T-helper 1 cell treated with Interleukin-12 subunit alpha and Interleukin-12 subunit beta and Interleukin-4 antibody, amounts not matched to agents 30 μg/mL and 1 μg/mL, for 36 hours (primary cell): ENCODE measurements at regions not wholly inside any gene's neighbourhood (a gene's known extent, or its start where the extent isn't known, plus 50 kb on each side); places are given as distances from the start of the nearest gene placed in this dataset.

Experiments
- H3K27ac Mint-ChIP-seq: one replicate; pipeline ENCODE4 v1.8.0; 2021; ENCODE audit warnings: mild to moderate bottlenecking, mixed read lengths
- H3K27me3 Mint-ChIP-seq: one replicate; pipeline ENCODE4 v1.8.0; 2021; ENCODE audit warnings: low read depth, mixed read lengths
- H3K36me3 Mint-ChIP-seq: one replicate; pipeline ENCODE4 v1.8.0; 2021; ENCODE audit warnings: low read depth, mixed read lengths
- H3K4me1 Mint-ChIP-seq: one replicate; pipeline ENCODE4 v1.8.0; 2021; ENCODE audit warnings: low read depth, mixed read lengths
- H3K4me3 Mint-ChIP-seq: one replicate; pipeline ENCODE4 v1.8.0; 2021; ENCODE audit warnings: mild to moderate bottlenecking, moderate library complexity, mixed read lengths
- H3K9me3 Mint-ChIP-seq: one replicate; pipeline ENCODE4 v1.8.0; 2021; ENCODE audit warnings: mixed read lengths

GRCh38 chr10:78531088-78531487, 497.4 kb downstream of the RPS24 start:
- H3K4me1 Mint-ChIP-seq, result peaks cover 6% of the 10 kb centered on the region
- no peaks in the 10 kb centered on the region for H3K36me3 Mint-ChIP-seq
- H3K27me3 Mint-ChIP-seq, result no peaks in the 10 kb centered on the region
- H3K27ac Mint-ChIP-seq, result no peak overlapping the region
- H3K4me3 Mint-ChIP-seq, result no peak overlapping the region
- no peaks in the 10 kb centered on the region for H3K9me3 Mint-ChIP-seq

GRCh38 chr10:78532480-78533042, 498.9 kb downstream of the RPS24 start:
- peaks cover 6% of the 10 kb centered on the region for H3K4me1 Mint-ChIP-seq
- H3K36me3 Mint-ChIP-seq, result no peaks in the 10 kb centered on the region
- no peaks in the 10 kb centered on the region for H3K27me3 Mint-ChIP-seq
- no peaks in the 10 kb centered on the region for H3K9me3 Mint-ChIP-seq
- H3K27ac Mint-ChIP-seq, result peak overlapping the region; percentile 67
- no peak overlapping the region for H3K4me3 Mint-ChIP-seq

GRCh38 chr10:78533098-78533497, 499.4 kb downstream of the RPS24 start:
- H3K36me3 Mint-ChIP-seq, result no peaks in the 10 kb centered on the region
- no peak overlapping the region for H3K4me3 Mint-ChIP-seq
- peak overlapping the region; percentile 67 for H3K27ac Mint-ChIP-seq
- H3K27me3 Mint-ChIP-seq, result no peaks in the 10 kb centered on the region
- H3K4me1 Mint-ChIP-seq, result peaks cover 6% of the 10 kb centered on the region
- no peaks in the 10 kb centered on the region for H3K9me3 Mint-ChIP-seq

- H3K9me3 Mint-ChIP-seq, result no peaks in the 10 kb centered on the region
- no peaks in the 10 kb centered on the region for H3K36me3 Mint-ChIP-seq
- peaks cover 6% of the 10 kb centered on the region for H3K4me1 Mint-ChIP-seq
- H3K27ac Mint-ChIP-seq, result no peak overlapping the region
- H3K27me3 Mint-ChIP-seq, result no peaks in the 10 kb centered on the region
- no peak overlapping the region for H3K4me3 Mint-ChIP-seq
Measured at GRCh38 chr10:78533776-78534175, 500.1 kb downstream of the RPS24 start.

- no peak overlapping the region for H3K27ac Mint-ChIP-seq
- H3K4me3 Mint-ChIP-seq, result no peak overlapping the region
- H3K4me1 Mint-ChIP-seq, result peaks cover 10% of the 10 kb centered on the region
- no peaks in the 10 kb centered on the region for H3K36me3 Mint-ChIP-seq
- H3K9me3 Mint-ChIP-seq, result no peaks in the 10 kb centered on the region
- no peaks in the 10 kb centered on the region for H3K27me3 Mint-ChIP-seq
Measured at GRCh38 chr10:78535716-78536218, 502.1 kb downstream of the RPS24 start.

- Mint-ChIP-seq H3K4me3 (no peak overlapping the region), H3K9me3 (no peaks in the 10 kb centered on the region), H3K36me3 (no peaks in the 10 kb centered on the region), H3K4me1 (peaks cover 17% of the 10 kb centered on the region), H3K27ac (no peak overlapping the region), H3K27me3 (no peaks in the 10 kb centered on the region)
Measured at GRCh38 chr10:78537018-78537417, 503.4 kb downstream of the RPS24 start.

- Mint-ChIP-seq H3K4me1 (peaks cover 17% of the 10 kb centered on the region), H3K9me3 (no peaks in the 10 kb centered on the region), H3K4me3 (no peak overlapping the region), H3K27ac (no peak overlapping the region), H3K36me3 (no peaks in the 10 kb centered on the region), H3K27me3 (no peaks in the 10 kb centered on the region)
Measured at GRCh38 chr10:78539247-78539766, 505.6 kb downstream of the RPS24 start.

GRCh38 chr10:78540355-78541076, 506.9 kb downstream of the RPS24 start:
- H3K27me3 Mint-ChIP-seq, result no peaks in the 10 kb centered on the region
- H3K27ac Mint-ChIP-seq, result peak overlapping the region; percentile 28
- no peak overlapping the region for H3K4me3 Mint-ChIP-seq
- H3K4me1 Mint-ChIP-seq, result peaks cover 17% of the 10 kb centered on the region
- H3K9me3 Mint-ChIP-seq, result no peaks in the 10 kb centered on the region
- H3K36me3 Mint-ChIP-seq, result no peaks in the 10 kb centered on the region

- H3K27me3 Mint-ChIP-seq, result no peaks in the 10 kb centered on the region
- H3K9me3 Mint-ChIP-seq, result no peaks in the 10 kb centered on the region
- H3K36me3 Mint-ChIP-seq, result no peaks in the 10 kb centered on the region
- H3K4me1 Mint-ChIP-seq, result peaks cover 17% of the 10 kb centered on the region
- H3K4me3 Mint-ChIP-seq, result peak overlapping the region; percentile 43
- peak overlapping the region; percentile 87 for H3K27ac Mint-ChIP-seq
Measured at GRCh38 chr10:78541481-78542140, 507.9 kb downstream of the RPS24 start.

- Mint-ChIP-seq H3K27ac (peak overlapping the region; percentile 87), H3K4me3 (peak overlapping the region; percentile 43), H3K27me3 (no peaks in the 10 kb centered on the region), H3K9me3 (no peaks in the 10 kb centered on the region), H3K4me1 (peaks cover 17% of the 10 kb centered on the region), H3K36me3 (no peaks in the 10 kb centered on the region)
Measured at GRCh38 chr10:78542141-78542489, 508.5 kb downstream of the RPS24 start.

GRCh38 chr10:78542521-78542920, 508.9 kb downstream of the RPS24 start:
- no peaks in the 10 kb centered on the region for H3K27me3 Mint-ChIP-seq
- no peaks in the 10 kb centered on the region for H3K36me3 Mint-ChIP-seq
- peak overlapping the region; percentile 87 for H3K27ac Mint-ChIP-seq
- H3K4me1 Mint-ChIP-seq, result peaks cover 17% of the 10 kb centered on the region
- no peaks in the 10 kb centered on the region for H3K9me3 Mint-ChIP-seq
- H3K4me3 Mint-ChIP-seq, result peak overlapping the region; percentile 43

GRCh38 chr10:78543031-78543748, 509.5 kb downstream of the RPS24 start:
- H3K4me1 Mint-ChIP-seq, result peaks cover 17% of the 10 kb centered on the region
- H3K27ac Mint-ChIP-seq, result no peak overlapping the region
- H3K36me3 Mint-ChIP-seq, result no peaks in the 10 kb centered on the region
- no peaks in the 10 kb centered on the region for H3K27me3 Mint-ChIP-seq
- H3K4me3 Mint-ChIP-seq, result no peak overlapping the region
- no peaks in the 10 kb centered on the region for H3K9me3 Mint-ChIP-seq

GRCh38 chr10:78543749-78544362, 510.2 kb downstream of the RPS24 start:
- Mint-ChIP-seq H3K4me3 (no peak overlapping the region), H3K36me3 (no peaks in the 10 kb centered on the region), H3K4me1 (peaks cover 17% of the 10 kb centered on the region), H3K27ac (no peak overlapping the region), H3K9me3 (no peaks in the 10 kb centered on the region), H3K27me3 (no peaks in the 10 kb centered on the region)

- no peaks in the 10 kb centered on the region for H3K9me3 Mint-ChIP-seq
- peaks cover 17% of the 10 kb centered on the region for H3K4me1 Mint-ChIP-seq
- H3K4me3 Mint-ChIP-seq, result no peak overlapping the region
- H3K27me3 Mint-ChIP-seq, result no peaks in the 10 kb centered on the region
- no peaks in the 10 kb centered on the region for H3K36me3 Mint-ChIP-seq
- H3K27ac Mint-ChIP-seq, result no peak overlapping the region
Measured at GRCh38 chr10:78544423-78545090, 510.9 kb downstream of the RPS24 start.
